HCT116 (cell line): ENCODE measurements at regions not wholly inside any gene's neighbourhood (a gene's known extent, or its start where the extent isn't known, plus 50 kb on each side); places are given as distances from the start of the nearest gene placed in this dataset.

Experiments
- CEBPB ChIP-seq: IDR thresholded peaks from 2 replicates; pipeline ENCODE4 v1.6.1; 2012; ENCODE audit warnings: low read depth
- CTCF ChIP-seq, 3 experiments: fragments of 200-600 bp in 1 of 3; sonication (generic) in 1 of 3; IDR thresholded peaks in 2 of 3; conservative IDR thresholded peaks in 1 of 3; 2 replicates each; pipeline ENCODE4 v1.5.1; 2012 to 2017; ENCODE audit warnings: low read depth in 2 of 3, low read length in 2 of 3, antibody characterized with exemption in 1 of 3, borderline replicate concordance in 1 of 3, control low read depth in 1 of 3, mild to moderate bottlenecking in 1 of 3, mixed read lengths in 1 of 3, mixed run types in 1 of 3, moderate library complexity in 1 of 3; ENCODE audit not compliant: insufficient read depth in 1 of 3
- ELF1 ChIP-seq: IDR thresholded peaks from 2 replicates; pipeline ENCODE4 v1.6.1; 2012; ENCODE audit warnings: low read depth, borderline replicate concordance
- EZH2 ChIP-seq: fragments of 200-600 bp; sonication (generic); IDR thresholded peaks from 2 replicates; pipeline ENCODE4 v1.6.1; 2017; ENCODE audit warnings: antibody characterized with exemption, mixed run types
- EZH2phosphoT487 ChIP-seq: fragments of 200-600 bp; IDR thresholded peaks from 2 replicates; pipeline ENCODE4 v1.6.1; 2018; ENCODE audit warnings: antibody characterized with exemption, borderline replicate concordance
- JUND ChIP-seq: IDR thresholded peaks from 2 replicates; pipeline ENCODE4 v1.6.1; 2012
- POLR2A ChIP-seq: IDR thresholded peaks from 2 replicates; pipeline ENCODE4 v1.7.0; 2011; ENCODE audit warnings: borderline replicate concordance; ENCODE audit not compliant: insufficient read depth, insufficient read length; ENCODE audit errors: extremely low read depth
- POLR2AphosphoS5 ChIP-seq: IDR thresholded peaks from 2 replicates; pipeline ENCODE4 v1.6.1; 2011; ENCODE audit warnings: mild to moderate bottlenecking, low read depth, low read length, moderate library complexity
- REST ChIP-seq: IDR thresholded peaks from 2 replicates; pipeline ENCODE4 v1.6.1; 2012; ENCODE audit warnings: low read depth
- SIN3A ChIP-seq: IDR thresholded peaks from 2 replicates; pipeline ENCODE4 v1.6.1; 2012; ENCODE audit warnings: low read depth
- TCF7L2 ChIP-seq: IDR thresholded peaks from 2 replicates; pipeline ENCODE4 v1.7.0; 2011; ENCODE audit warnings: borderline replicate concordance, inconsistent platforms; ENCODE audit not compliant: insufficient read depth, insufficient read length; ENCODE audit errors: extremely low read depth
- ZNF274 ChIP-seq: fragments of 200-500 bp; sonication (Bioruptor generic); IDR thresholded peaks from 2 replicates; pipeline ENCODE4 v1.6.1; 2014; ENCODE audit warnings: mild to moderate bottlenecking, low read depth, low read length, inconsistent platforms
- TF ChIP-seq, protein P1 (sequence below): IDR thresholded peaks from 2 replicates; pipeline ENCODE4 v1.6.1; 2012
- TF ChIP-seq, protein P2 (sequence below): IDR thresholded peaks from 2 replicates; pipeline ENCODE4 v1.6.1; 2012

DNA sequence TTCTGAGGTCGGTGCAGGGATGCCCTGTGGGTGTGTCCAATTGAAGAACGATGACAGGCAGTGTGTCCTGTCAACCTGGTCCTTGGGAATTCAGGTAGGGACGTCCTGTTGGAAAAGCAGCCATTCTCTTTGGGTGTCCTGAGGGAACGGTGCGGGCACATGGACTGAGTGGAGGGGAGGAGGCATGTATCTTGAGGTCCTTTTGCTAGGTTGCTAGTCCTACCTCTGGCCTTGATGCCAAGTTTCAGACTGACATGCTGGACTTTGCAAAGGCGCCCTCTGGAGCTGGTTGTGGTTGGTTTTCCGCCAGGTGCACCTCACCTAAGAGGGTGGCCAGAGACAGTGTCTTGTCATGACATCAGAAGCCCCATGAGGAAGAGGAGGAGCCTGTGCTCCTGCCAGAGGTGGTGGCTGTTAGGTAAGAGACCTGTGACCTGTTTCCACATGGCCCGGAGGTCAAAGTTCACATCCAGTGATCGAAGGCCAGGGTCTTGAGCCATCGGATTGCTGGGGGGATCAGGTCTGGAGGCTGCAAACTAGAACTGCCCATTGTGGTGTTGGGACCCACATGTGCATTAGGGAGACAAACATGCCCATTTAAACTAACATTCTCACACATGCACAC, 106.3 kb downstream of the SNRPN start:
- TF ChIP-seq, protein P1, sequence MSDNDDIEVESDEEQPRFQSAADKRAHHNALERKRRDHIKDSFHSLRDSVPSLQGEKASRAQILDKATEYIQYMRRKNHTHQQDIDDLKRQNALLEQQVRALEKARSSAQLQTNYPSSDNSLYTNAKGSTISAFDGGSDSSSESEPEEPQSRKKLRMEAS, result no peak
- TF ChIP-seq SIN3A, result no peak
- no peak for TF ChIP-seq CTCF (IDR thresholded peaks at IDR 0.05 in 2 of 3, conservative IDR thresholded peaks at IDR 0.05 in 1 of 3; ENCODE audit: borderline replicate concordance in 1 of 3, insufficient read depth in 1 of 3, low read depth in 2 of 3, low read length in 2 of 3)
- TF ChIP-seq REST, result no peak
- TF ChIP-seq JUND, result no peak
- TF ChIP-seq ZNF274, result no peak
- TF ChIP-seq EZH2, result no peak
- TF ChIP-seq POLR2AphosphoS5, result no peak
- no peak for TF ChIP-seq EZH2phosphoT487
- no peak for TF ChIP-seq TCF7L2
- TF ChIP-seq POLR2A, result no peak
- TF ChIP-seq CEBPB, result no peak
- TF ChIP-seq, protein P2, sequence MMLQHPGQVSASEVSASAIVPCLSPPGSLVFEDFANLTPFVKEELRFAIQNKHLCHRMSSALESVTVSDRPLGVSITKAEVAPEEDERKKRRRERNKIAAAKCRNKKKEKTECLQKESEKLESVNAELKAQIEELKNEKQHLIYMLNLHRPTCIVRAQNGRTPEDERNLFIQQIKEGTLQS, result no peak
- no peak for TF ChIP-seq ELF1
